Prostate gland (tissue), 2 donors: ENCODE measurements at regions not wholly inside any gene's neighbourhood (a gene's known extent, or its start where the extent isn't known, plus 50 kb on each side); places are given as distances from the start of the nearest gene placed in this dataset.

Source experiments
- DNase-seq: peaks from one replicate; pipeline ENCODE4 v3.0.0-alpha.2; 2019; ENCODE audit warnings: low spot score
- H3K27ac ChIP-seq, 2 donors: fragments of 200-600 bp; sonication (generic); 2 replicates each; pipeline ENCODE4 v1.5.1; 2017 to 2019
- H3K27me3 ChIP-seq: fragments of 200-600 bp; sonication (generic); replicated peaks from 2 replicates; pipeline ENCODE4 v1.5.1; 2019; ENCODE audit not compliant: insufficient read depth
- H3K36me3 ChIP-seq, 2 donors: fragments of 200-600 bp; sonication (generic); 1 replicate in 1 of 2; 2 replicates in 1 of 2; pipeline versions ENCODE4 v1.5.1 to v1.8.1; 2017 to 2019
- H3K4me1 ChIP-seq: fragments of 200-600 bp; sonication (generic); replicated peaks from 2 replicates; pipeline ENCODE4 v1.5.1; 2019
- H3K4me3 ChIP-seq, 2 donors: fragments of 200-600 bp; sonication (generic); 2 replicates each; pipeline ENCODE4 v1.5.1; 2017 to 2019
- H3K9me3 ChIP-seq: fragments of 200-600 bp; sonication (generic); 2 replicates; pipeline ENCODE4 v1.5.1; 2017
- CTCF ChIP-seq, 4 experiments: fragments of 200-600 bp in 2 of 4; fragments of 450-650 bp in 2 of 4; sonication (generic) in 2 of 4; IDR thresholded peaks; 1 replicate in 3 of 4; 2 replicates in 1 of 4; pipeline ENCODE4 v1.5.1; 2016 to 2019; ENCODE audit warnings: antibody characterized with exemption in 4 of 4, mild to moderate bottlenecking in 2 of 4, moderate library complexity in 2 of 4
- POLR2A ChIP-seq: fragments of 450-650 bp; IDR thresholded peaks from one replicate; pipeline ENCODE4 v1.6.1; 2016; ENCODE audit warnings: antibody characterized with exemption, mild to moderate bottlenecking
- POLR2AphosphoS5 ChIP-seq: sonication (generic); formaldehyde crosslinking; IDR thresholded peaks from one replicate; pipeline ENCODE4 v1.6.1; 2017; ENCODE audit warnings: antibody characterized with exemption
- WGBS: methylation state at CpG from one replicate; pipeline ENCODE4 v1.1.5; 2018; 5-methylcytosine and 5-hydroxymethylcytosine counted together
- intact Hi-C: fragments of 100-400 bp; cut with DNase I; formaldehyde crosslinking; loops from one replicate; pipeline ENCODE4 v1.14.2; 2022

GRCh38 chr1:113320272-113320671 lies 70.0 kb upstream of the MAGI3 start:
- Histone ChIP-seq H3K27me3 (no peaks in the 10 kb centered on the region), H3K27ac (no peak overlapping the region), H3K4me1 (no peaks in the 10 kb centered on the region), H3K4me3 (no peak overlapping the region), H3K9me3 (no peaks in the 10 kb centered on the region), H3K36me3 (no peaks in the 10 kb centered on the region)
- no peak for TF ChIP-seq POLR2AphosphoS5
- no peak for TF ChIP-seq CTCF (IDR thresholded peaks at IDR 0.05)
- DNase-seq = no peak
- intact Hi-C loops = no loop called here

- TF ChIP-seq POLR2A = no peak
- TF ChIP-seq POLR2AphosphoS5 = no peak
- TF ChIP-seq CTCF (IDR thresholded peaks at IDR 0.05) = no peak
- intact Hi-C loops = no loop called here
- H3K9me3 ChIP-seq = no peaks in the 10 kb centered on the region
- H3K27me3 ChIP-seq = no peaks in the 10 kb centered on the region
- no peak overlapping the region for H3K4me3 ChIP-seq
- WGBS = 44% methylated on average over 3 of the region's 3 CpGs
- H3K4me1 ChIP-seq = no peaks in the 10 kb centered on the region
- no peak overlapping the region for H3K27ac ChIP-seq
- H3K36me3 ChIP-seq = no peaks in the 10 kb centered on the region
- no peak for DNase-seq
Observed at GRCh38 chr1:113320972-113321680, 69.2 kb upstream of the MAGI3 start.

GRCh38 chr1:113321771-113322387 lies 68.4 kb upstream of the MAGI3 start:
- Histone ChIP-seq H3K27ac (no peak overlapping the region), H3K4me3 (no peak overlapping the region), H3K9me3 (no peaks in the 10 kb centered on the region), H3K4me1 (no peaks in the 10 kb centered on the region), H3K27me3 (no peaks in the 10 kb centered on the region), H3K36me3 (no peaks in the 10 kb centered on the region)
- intact Hi-C loops = no loop called here
- WGBS = 75% methylated on average over 3 of the region's 3 CpGs
- no peak for DNase-seq
- TF ChIP-seq POLR2A (no peak), POLR2AphosphoS5 (no peak), CTCF (IDR thresholded peaks at IDR 0.05) (no peak)

DNA sequence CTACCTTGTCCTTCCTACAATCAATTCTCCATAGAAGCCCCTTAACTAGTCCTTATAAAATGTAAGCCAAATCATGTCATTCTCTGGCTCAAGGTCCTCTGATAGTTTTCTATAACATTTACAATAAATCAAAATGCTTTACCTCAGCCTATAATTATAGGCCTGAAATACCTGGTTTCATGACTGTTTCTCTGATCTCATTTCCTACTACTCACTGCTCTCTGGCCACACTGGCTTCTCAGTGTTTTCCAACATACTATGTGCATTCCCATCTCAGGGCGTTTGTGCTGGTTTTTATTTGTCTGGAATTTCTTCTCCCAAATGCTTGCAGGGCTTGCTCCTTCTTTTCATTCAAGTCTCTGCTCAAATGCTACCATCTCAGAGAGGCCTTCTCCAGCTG lies 67.9 kb upstream of the MAGI3 start:
- TF ChIP-seq CTCF (IDR thresholded peaks at IDR 0.05) (no peak), POLR2A (no peak), POLR2AphosphoS5 (no peak)
- Histone ChIP-seq H3K9me3 (no peaks in the 10 kb centered on the region), H3K4me1 (no peaks in the 10 kb centered on the region), H3K4me3 (no peak overlapping the region), H3K27ac (no peak overlapping the region), H3K36me3 (no peaks in the 10 kb centered on the region), H3K27me3 (no peaks in the 10 kb centered on the region)
- DNase-seq = no peak
- intact Hi-C loops = no loop called here
- 75% methylated on average over 1 of the region's 1 CpG for WGBS

- intact Hi-C loops = no loop called here
- no peaks in the 10 kb centered on the region for H3K4me1 ChIP-seq
- WGBS = 89% methylated on average over 3 of the region's 3 CpGs
Observed at GRCh38 chr1:113325022-113325421, 65.3 kb upstream of the MAGI3 start.

More at GRCh38 chr1:113325022-113325421, 65.3 kb upstream of the MAGI3 start:
- Histone ChIP-seq H3K27me3 (no peaks in the 10 kb centered on the region), H3K4me3 (no peak overlapping the region), H3K9me3 (no peaks in the 10 kb centered on the region), H3K27ac (no peak overlapping the region), H3K36me3 (no peaks in the 10 kb centered on the region)
- no peak for DNase-seq
- TF ChIP-seq CTCF (IDR thresholded peaks at IDR 0.05) (no peak), POLR2A (no peak), POLR2AphosphoS5 (no peak)
